A172 (cell line): ENCODE measurements at regions not wholly inside any gene's neighbourhood (a gene's known extent, or its start where the extent isn't known, plus 50 kb on each side); places are given as distances from the start of the nearest gene placed in this dataset.

Experiments used
- DNase-seq: peaks from one replicate; pipeline ENCODE4 v3.0.0-alpha.2; 2015; ENCODE audit warnings: low spot score

GRCh38 chr6:141088171-141088570 is 1044.6 kb upstream of the GJE1 start:
- DNase-seq: no peak

- DNase-seq: peak; percentile 59
Measured at GRCh38 chr6:141077355-141078333, 1055.1 kb upstream of the GJE1 start.

- DNase-seq: no peak
Measured at GRCh38 chr6:141057761-141058160, 1075.0 kb upstream of the GJE1 start.

GRCh38 chr6:141056945-141057625 is 1075.6 kb upstream of the GJE1 start:
- DNase-seq: no peak

GRCh38 chr6:141050471-141050870 is 1082.3 kb upstream of the GJE1 start:
- DNase-seq: no peak

- DNase-seq: no peak
Measured at GRCh38 chr6:141048451-141048850, 1084.3 kb upstream of the GJE1 start.

- DNase-seq: peak; percentile 40
Measured at GRCh38 chr6:141046496-141046895, 1086.2 kb upstream of the GJE1 start.

GRCh38 chr6:141041596-141042087 is 1091.1 kb upstream of the GJE1 start:
- DNase-seq: no peak

- DNase-seq: no peak
Measured at GRCh38 chr6:141035312-141036200, 1097.2 kb upstream of the GJE1 start.

GRCh38 chr6:141033101-141033500 is 1099.6 kb upstream of the GJE1 start:
- DNase-seq: no peak

GRCh38 chr6:141029908-141030307 is 1102.8 kb upstream of the GJE1 start:
- DNase-seq: no peak

GRCh38 chr6:141028791-141029280 is 1103.9 kb upstream of the GJE1 start:
- DNase-seq: no peak

- no peak for DNase-seq
Measured at GRCh38 chr6:141026504-141026903, 1106.2 kb upstream of the GJE1 start.

GRCh38 chr6:141024526-141024925 is 1108.2 kb upstream of the GJE1 start:
- DNase-seq: peak; percentile 6

GRCh38 chr6:141017941-141018340 is 1114.8 kb upstream of the GJE1 start:
- DNase-seq: no peak

GRCh38 chr6:141000917-141001316 is 1131.8 kb upstream of the GJE1 start:
- DNase-seq: no peak

GRCh38 chr6:140993515-140993914 is 1139.2 kb upstream of the GJE1 start:
- DNase-seq: no peak

- no peak for DNase-seq
Measured at GRCh38 chr6:140992678-140993077, 1140.0 kb upstream of the GJE1 start.

- DNase-seq: no peak
Measured at GRCh38 chr6:140988780-140989179, 1143.9 kb upstream of the GJE1 start.

GRCh38 chr6:140987364-140988155 is 1145.2 kb upstream of the GJE1 start:
- no peak for DNase-seq
